Panc1 (cell line): ENCODE measurements at regions not wholly inside any gene's neighbourhood (a gene's known extent, or its start where the extent isn't known, plus 50 kb on each side); places are given as distances from the start of the nearest gene placed in this dataset.

Experiments used
- ATAC-seq: fragments of 200-7000 bp; cut with Tn5 transposase; 2 replicates; pipeline ENCODE4 v1.9.1; 2020; ENCODE audit warnings: mild to moderate bottlenecking, moderate library complexity
- BruUV-seq: library from RNA; stranded (reverse); fragments of 400-500 nt; replicated peaks from 2 replicates; lab custom pipeline; 2021; lab: Mats Ljungman, UMichigan
- CTCF ChIA-PET: fragments of 300-600 bp; sonication (Branson Sonifier 250); formaldehyde crosslinking; loops from one replicate; lab custom pipeline; 2022; ENCODE audit warnings: antibody characterized with exemption; lab: Charles Lee
- POLR2A ChIA-PET: fragments of 300-600 bp; sonication (Branson Sonifier 250); formaldehyde crosslinking; loops from one replicate; lab custom pipeline; 2022; ENCODE audit warnings: antibody characterized with exemption; lab: Charles Lee
- DNase-seq: peaks from one replicate; pipeline ENCODE4 v3.0.0-alpha.2; 2010; ENCODE audit warnings: low read depth, low spot score
- H3K27ac ChIP-seq: 2 replicates; pipeline ENCODE4 v1.5.1; 2011; ENCODE audit warnings: mild to moderate bottlenecking, low read length, inconsistent platforms
- H3K27me3 ChIP-seq: fragments of 200-500 bp; sonication (Bioruptor generic); 2 replicates; pipeline ENCODE4 v1.6.0; 2014; ENCODE audit warnings: low read length, inconsistent platforms; ENCODE audit not compliant: control insufficient read depth, insufficient read depth
- H3K36me3 ChIP-seq: fragments of 200-500 bp; sonication (Bioruptor generic); 2 replicates; pipeline ENCODE4 v1.5.1; 2014; ENCODE audit warnings: inconsistent platforms, mild to moderate bottlenecking, low read length, moderate library complexity; ENCODE audit not compliant: control insufficient read depth, insufficient read depth
- H3K4me1 ChIP-seq: 2 replicates; pipeline ENCODE4 v1.5.1; 2011; ENCODE audit warnings: inconsistent platforms, mild to moderate bottlenecking, low read length, moderate library complexity; ENCODE audit not compliant: control insufficient read depth, insufficient read depth
- H3K4me3 ChIP-seq, 2 experiments: 2 replicates each; pipeline ENCODE4 v1.5.1; 2011 to 2012; ENCODE audit warnings: low read depth in 2 of 2, low read length in 2 of 2, mild to moderate bottlenecking in 2 of 2, inconsistent platforms in 1 of 2, moderate library complexity in 1 of 2
- H3K9me3 ChIP-seq: fragments of 200-500 bp; sonication (Bioruptor generic); 2 replicates; pipeline ENCODE4 v1.5.1; 2014; ENCODE audit warnings: low read depth, mild to moderate bottlenecking, inconsistent platforms, low read length, moderate library complexity; ENCODE audit not compliant: control insufficient read depth, insufficient read depth
- POLR2AphosphoS5 ChIP-seq: IDR thresholded peaks from 2 replicates; pipeline ENCODE4 v1.6.1; 2012; ENCODE audit warnings: mild to moderate bottlenecking, low read depth, low read length, moderate library complexity
- SIN3A ChIP-seq: IDR thresholded peaks from 2 replicates; pipeline ENCODE4 v1.6.1; 2012; ENCODE audit warnings: low read depth, mild to moderate bottlenecking, low read length, moderate library complexity, borderline replicate concordance; ENCODE audit not compliant: insufficient read depth
- TCF7L2 ChIP-seq: IDR thresholded peaks from 2 replicates; pipeline ENCODE4 v1.6.1; 2011; ENCODE audit warnings: mild to moderate bottlenecking, low read depth, low read length, inconsistent platforms
- in situ Hi-C: cut with HindIII; loops from 2 replicates; pipeline ENCODE4 v1.10.0; 2016; ENCODE audit warnings: low sequenced_read_pairs, low pct_unique_long_range_greater_than_20kb
- intact Hi-C: fragments of 100-400 bp; cut with micrococcal nuclease; formaldehyde crosslinking; loops from one replicate; pipeline ENCODE4 v1.10.0; 2022; ENCODE audit not compliant: unreplicated experiment
- TF ChIP-seq, protein P1 (sequence below): fragments of 450-650 bp; IDR thresholded peaks from 2 replicates; pipeline ENCODE4 v1.5.1; 2017; ENCODE audit warnings: mild to moderate bottlenecking
- TF ChIP-seq, protein P2 (sequence below), 2 experiments: IDR thresholded peaks; 2 replicates each; pipeline ENCODE4 v1.6.1; 2011 to 2012; ENCODE audit warnings: low read depth in 2 of 2, control low read depth in 1 of 2, low read length in 1 of 2, mild to moderate bottlenecking in 1 of 2, moderate library complexity in 1 of 2; ENCODE audit not compliant: insufficient read depth in 1 of 2

DNA sequence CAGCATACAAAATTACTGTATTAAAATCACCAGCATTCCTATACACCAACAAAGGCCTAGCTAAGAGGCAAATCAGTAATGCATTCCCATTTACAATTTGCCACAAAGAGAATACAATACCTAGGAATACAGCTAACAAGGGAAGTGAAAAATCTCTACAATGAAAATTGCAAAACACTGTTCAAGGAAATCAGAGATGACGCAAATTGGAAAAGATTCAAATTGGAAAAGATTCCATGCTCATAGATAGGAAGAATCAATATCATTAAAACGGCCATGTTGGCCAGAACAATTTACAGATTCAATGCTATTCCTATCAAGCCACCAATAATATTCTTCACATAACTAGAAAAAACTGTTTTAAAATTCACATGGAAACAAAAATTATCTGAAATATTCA, 123.0 kb upstream of the ANO5 start:
- DNase-seq (no peak), ATAC-seq (no peak)
- Histone ChIP-seq H3K27ac (no peak overlapping the region), H3K9me3 (no peaks in the 10 kb centered on the region), H3K4me1 (no peaks in the 10 kb centered on the region), H3K27me3 (no peaks in the 10 kb centered on the region), H3K36me3 (no peaks in the 10 kb centered on the region), H3K4me3 (no peak overlapping the region)
- ChIA-PET POLR2A (no interaction called here), CTCF (no interaction called here)
- no peak for TF ChIP-seq TCF7L2
- TF ChIP-seq SIN3A, result no peak
- TF ChIP-seq, protein P1, sequence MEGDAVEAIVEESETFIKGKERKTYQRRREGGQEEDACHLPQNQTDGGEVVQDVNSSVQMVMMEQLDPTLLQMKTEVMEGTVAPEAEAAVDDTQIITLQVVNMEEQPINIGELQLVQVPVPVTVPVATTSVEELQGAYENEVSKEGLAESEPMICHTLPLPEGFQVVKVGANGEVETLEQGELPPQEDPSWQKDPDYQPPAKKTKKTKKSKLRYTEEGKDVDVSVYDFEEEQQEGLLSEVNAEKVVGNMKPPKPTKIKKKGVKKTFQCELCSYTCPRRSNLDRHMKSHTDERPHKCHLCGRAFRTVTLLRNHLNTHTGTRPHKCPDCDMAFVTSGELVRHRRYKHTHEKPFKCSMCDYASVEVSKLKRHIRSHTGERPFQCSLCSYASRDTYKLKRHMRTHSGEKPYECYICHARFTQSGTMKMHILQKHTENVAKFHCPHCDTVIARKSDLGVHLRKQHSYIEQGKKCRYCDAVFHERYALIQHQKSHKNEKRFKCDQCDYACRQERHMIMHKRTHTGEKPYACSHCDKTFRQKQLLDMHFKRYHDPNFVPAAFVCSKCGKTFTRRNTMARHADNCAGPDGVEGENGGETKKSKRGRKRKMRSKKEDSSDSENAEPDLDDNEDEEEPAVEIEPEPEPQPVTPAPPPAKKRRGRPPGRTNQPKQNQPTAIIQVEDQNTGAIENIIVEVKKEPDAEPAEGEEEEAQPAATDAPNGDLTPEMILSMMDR, result no peak
- TF ChIP-seq POLR2AphosphoS5, result no peak
- TF ChIP-seq, protein P2, sequence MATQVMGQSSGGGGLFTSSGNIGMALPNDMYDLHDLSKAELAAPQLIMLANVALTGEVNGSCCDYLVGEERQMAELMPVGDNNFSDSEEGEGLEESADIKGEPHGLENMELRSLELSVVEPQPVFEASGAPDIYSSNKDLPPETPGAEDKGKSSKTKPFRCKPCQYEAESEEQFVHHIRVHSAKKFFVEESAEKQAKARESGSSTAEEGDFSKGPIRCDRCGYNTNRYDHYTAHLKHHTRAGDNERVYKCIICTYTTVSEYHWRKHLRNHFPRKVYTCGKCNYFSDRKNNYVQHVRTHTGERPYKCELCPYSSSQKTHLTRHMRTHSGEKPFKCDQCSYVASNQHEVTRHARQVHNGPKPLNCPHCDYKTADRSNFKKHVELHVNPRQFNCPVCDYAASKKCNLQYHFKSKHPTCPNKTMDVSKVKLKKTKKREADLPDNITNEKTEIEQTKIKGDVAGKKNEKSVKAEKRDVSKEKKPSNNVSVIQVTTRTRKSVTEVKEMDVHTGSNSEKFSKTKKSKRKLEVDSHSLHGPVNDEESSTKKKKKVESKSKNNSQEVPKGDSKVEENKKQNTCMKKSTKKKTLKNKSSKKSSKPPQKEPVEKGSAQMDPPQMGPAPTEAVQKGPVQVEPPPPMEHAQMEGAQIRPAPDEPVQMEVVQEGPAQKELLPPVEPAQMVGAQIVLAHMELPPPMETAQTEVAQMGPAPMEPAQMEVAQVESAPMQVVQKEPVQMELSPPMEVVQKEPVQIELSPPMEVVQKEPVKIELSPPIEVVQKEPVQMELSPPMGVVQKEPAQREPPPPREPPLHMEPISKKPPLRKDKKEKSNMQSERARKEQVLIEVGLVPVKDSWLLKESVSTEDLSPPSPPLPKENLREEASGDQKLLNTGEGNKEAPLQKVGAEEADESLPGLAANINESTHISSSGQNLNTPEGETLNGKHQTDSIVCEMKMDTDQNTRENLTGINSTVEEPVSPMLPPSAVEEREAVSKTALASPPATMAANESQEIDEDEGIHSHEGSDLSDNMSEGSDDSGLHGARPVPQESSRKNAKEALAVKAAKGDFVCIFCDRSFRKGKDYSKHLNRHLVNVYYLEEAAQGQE (IDR thresholded peaks at IDR 0.05; ENCODE audit: insufficient read depth in 1 of 2, low read depth in 2 of 2, low read length in 1 of 2), result no peak
- BruUV-seq, result no TSS peak
- intact Hi-C loops, result loop anchor here (10.0 kb wide), 1 partner anchor 65 kb away; no protein-coding TSS in a partner anchor
- in situ Hi-C loops, result no loop called here

DNA sequence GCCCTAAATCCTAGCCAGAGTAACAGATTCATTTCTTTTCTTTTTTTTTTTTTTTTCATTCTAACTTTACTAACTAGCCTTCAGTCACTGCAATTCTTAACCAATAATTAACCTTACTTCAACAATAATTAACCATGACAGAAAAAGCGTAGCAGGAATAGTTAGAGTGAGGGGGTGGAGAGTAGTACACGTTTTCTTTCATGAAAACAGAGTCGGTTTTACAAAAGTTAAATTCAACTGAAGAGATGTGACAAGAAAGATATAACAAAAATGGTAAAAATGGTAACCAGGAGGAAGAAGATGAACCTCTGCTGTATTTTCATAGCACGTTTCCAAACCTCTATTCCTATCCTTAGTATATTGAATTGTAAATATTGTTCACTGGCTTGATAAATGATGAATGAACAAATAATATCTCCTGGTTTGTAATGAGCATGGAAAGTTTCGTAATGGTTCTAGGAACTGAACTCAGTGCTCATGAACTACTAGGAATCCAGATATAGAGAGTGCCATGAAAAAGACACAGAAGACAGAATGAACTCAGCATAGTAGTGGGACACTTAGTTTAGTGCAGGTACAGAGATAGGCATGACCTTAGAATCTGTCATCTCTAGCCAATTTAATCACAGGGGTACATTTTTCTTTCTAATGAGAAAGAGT, 116.5 kb upstream of the ANO5 start:
- BruUV-seq, result no TSS peak
- H3K27ac ChIP-seq, result no peak overlapping the region
- H3K36me3 ChIP-seq, result no peaks in the 10 kb centered on the region
- no peak overlapping the region for H3K4me3 ChIP-seq
- no peaks in the 10 kb centered on the region for H3K4me1 ChIP-seq
- ChIA-PET POLR2A (no interaction called here), CTCF (no interaction called here)
- DNase-seq (no peak), ATAC-seq (no peak)
- no peaks in the 10 kb centered on the region for H3K9me3 ChIP-seq
- intact Hi-C loops, result loop anchor here (10.0 kb wide), 1 partner anchor 58 kb away; no protein-coding TSS in a partner anchor
- in situ Hi-C loops, result no loop called here
- H3K27me3 ChIP-seq, result no peaks in the 10 kb centered on the region
- TF ChIP-seq POLR2AphosphoS5, result no peak
- TF ChIP-seq, protein P2 (IDR thresholded peaks at IDR 0.05; ENCODE audit: insufficient read depth in 1 of 2, low read depth in 2 of 2, low read length in 1 of 2), result no peak
- TF ChIP-seq SIN3A, result no peak
- no peak for TF ChIP-seq TCF7L2
- TF ChIP-seq, protein P1, result no peak
